Keratinocyte (primary cell): ENCODE measurements at regions not wholly inside any gene's neighbourhood (a gene's known extent, or its start where the extent isn't known, plus 50 kb on each side); places are given as distances from the start of the nearest gene placed in this dataset.

Experiments used
- DNase-seq: peaks from one replicate; pipeline ENCODE4 v3.0.0-alpha.2; 2011; ENCODE audit warnings: low read depth, missing footprints, low spot score
- FAIRE-seq: peaks from 2 replicates; lab custom pipeline; 2011; peaks lifted over from hg19 to GRCh38; lab: Jason Lieb, UNC
- H2AFZ ChIP-seq: 2 replicates; pipeline ENCODE4 v1.6.0; 2012; ENCODE audit warnings: low read length, control low read depth, inconsistent platforms; ENCODE audit not compliant: control insufficient read depth
- H3K27ac ChIP-seq: 2 replicates; pipeline ENCODE4 v1.5.1; 2011; ENCODE audit warnings: low read length; ENCODE audit not compliant: control insufficient read depth, insufficient read depth
- H3K27me3 ChIP-seq: 3 replicates; pipeline ENCODE4 v1.6.0; 2011; ENCODE audit warnings: low read length; ENCODE audit not compliant: control insufficient read depth, insufficient read depth; ENCODE audit errors: extremely low read depth
- H3K36me3 ChIP-seq, 2 experiments: 2 replicates in 1 of 2; 3 replicates in 1 of 2; pipeline ENCODE4 v1.5.1; 2011; ENCODE audit warnings: low read length in 2 of 2, mild to moderate bottlenecking in 1 of 2; ENCODE audit not compliant: control insufficient read depth in 2 of 2, insufficient read depth in 2 of 2; ENCODE audit errors: extremely low read depth in 1 of 2
- H3K4me1 ChIP-seq: 3 replicates; pipeline ENCODE4 v1.5.1; 2011; ENCODE audit warnings: low read length; ENCODE audit not compliant: control insufficient read depth, insufficient read depth; ENCODE audit errors: extremely low read depth
- H3K4me2 ChIP-seq: 3 replicates; pipeline ENCODE4 v1.6.0; 2011; ENCODE audit warnings: low read depth, low read length; ENCODE audit not compliant: control insufficient read depth, insufficient read depth; ENCODE audit errors: extremely low read depth
- H3K4me3 ChIP-seq, 3 experiments: fragments of 200-600 bp in 1 of 3; sonication (generic) in 1 of 3; 2 replicates in 2 of 3; 3 replicates in 1 of 3; pipeline ENCODE4 v1.5.1; 2011 to 2016; ENCODE audit warnings: low read length in 3 of 3, mild to moderate bottlenecking in 3 of 3, control low read depth in 2 of 3, inconsistent platforms in 1 of 3, low read depth in 1 of 3, mixed read lengths in 1 of 3, mixed run types in 1 of 3, moderate library complexity in 1 of 3; ENCODE audit not compliant: control insufficient read depth in 2 of 3, insufficient read depth in 2 of 3; ENCODE audit errors: extremely low read depth in 1 of 3
- H3K79me2 ChIP-seq: 2 replicates; pipeline ENCODE4 v1.6.0; 2012; ENCODE audit warnings: low read length; ENCODE audit not compliant: control insufficient read depth, insufficient read depth
- H3K9ac ChIP-seq: 3 replicates; pipeline ENCODE4 v1.6.0; 2011; ENCODE audit warnings: low read length; ENCODE audit not compliant: control insufficient read depth, insufficient read depth; ENCODE audit errors: extremely low read depth
- H3K9me1 ChIP-seq: 3 replicates; pipeline ENCODE4 v1.6.0; 2011; ENCODE audit warnings: low read length; ENCODE audit not compliant: control insufficient read depth, insufficient read depth; ENCODE audit errors: extremely low read depth
- H3K9me3 ChIP-seq: 2 replicates; pipeline ENCODE4 v1.5.1; 2012; ENCODE audit warnings: low read depth, low read length; ENCODE audit not compliant: control insufficient read depth
- H4K20me1 ChIP-seq: 3 replicates; pipeline ENCODE4 v1.6.0; 2011; ENCODE audit warnings: low read length; ENCODE audit not compliant: control insufficient read depth, insufficient read depth; ENCODE audit errors: extremely low read depth
- CTCF ChIP-seq, 3 experiments: IDR thresholded peaks in 1 of 3; conservative IDR thresholded peaks in 1 of 3; optimal IDR thresholded peaks in 1 of 3; 2 replicates in 2 of 3; 3 replicates in 1 of 3; pipeline versions ENCODE3 to v1.5.1; 2011; ENCODE audit warnings: low read length in 3 of 3, mild to moderate bottlenecking in 3 of 3, moderate library complexity in 2 of 3, control low read depth in 1 of 3, inconsistent platforms in 1 of 3; ENCODE audit not compliant: insufficient read depth in 2 of 3; ENCODE audit errors: extremely low read depth in 1 of 3
- EZH2 ChIP-seq: IDR thresholded peaks from one replicate; pipeline ENCODE4 v1.6.1; 2012; ENCODE audit warnings: inconsistent platforms, mild to moderate bottlenecking, low read length, moderate library complexity
- dilution Hi-C: fragments of 300-500 bp; cut with MboI; formaldehyde crosslinking; loops from one replicate; pipeline ENCODE4 v1.7.0; 2020; ENCODE audit warnings: low sequenced_read_pairs; ENCODE audit not compliant: extremely low pct_ligation_motif_present

- DNase-seq (no peak), FAIRE-seq (no peak)
- dilution Hi-C loops, result no loop called here
- Histone ChIP-seq H3K36me3 (no peaks in the 10 kb centered on the region), H3K27ac (no peak overlapping the region), H3K4me1 (no peaks in the 10 kb centered on the region), H4K20me1 (no peaks in the 10 kb centered on the region), H3K9me3 (no peaks in the 10 kb centered on the region), H3K9ac (no peak overlapping the region), H3K4me3 (no peak overlapping the region), H3K4me2 (no peak overlapping the region), H3K79me2 (no peaks in the 10 kb centered on the region), H3K9me1 (no peaks in the 10 kb centered on the region), H3K27me3 (no peaks in the 10 kb centered on the region), H2AFZ (no peak overlapping the region)
- TF ChIP-seq EZH2, result no peak
- no peak for TF ChIP-seq CTCF (optimal IDR thresholded peaks at IDR 0.05 in 1 of 3, IDR thresholded peaks at IDR 0.05 in 1 of 3, conservative IDR thresholded peaks at IDR 0.05 in 1 of 3; ENCODE audit: extremely low read depth in 1 of 3, insufficient read depth in 2 of 3, low read length in 3 of 3)
Observed at GRCh38 chr4:162700815-162701361, 465.8 kb downstream of the NAF1 start.

GRCh38 chr4:162700358-162700757, 466.3 kb downstream of the NAF1 start:
- H3K4me2 ChIP-seq, result no peak overlapping the region
- no peaks in the 10 kb centered on the region for H3K4me1 ChIP-seq
- DNase-seq (no peak), FAIRE-seq (no peak)
- no peaks in the 10 kb centered on the region for H3K27me3 ChIP-seq
- H3K9me1 ChIP-seq, result no peaks in the 10 kb centered on the region
- no peaks in the 10 kb centered on the region for H3K79me2 ChIP-seq
- dilution Hi-C loops, result no loop called here
- H3K36me3 ChIP-seq, result no peaks in the 10 kb centered on the region
- no peak overlapping the region for H3K27ac ChIP-seq
- H3K9ac ChIP-seq, result no peak overlapping the region
- TF ChIP-seq EZH2, result no peak
- no peak for TF ChIP-seq CTCF (optimal IDR thresholded peaks at IDR 0.05 in 1 of 3, IDR thresholded peaks at IDR 0.05 in 1 of 3, conservative IDR thresholded peaks at IDR 0.05 in 1 of 3; ENCODE audit: extremely low read depth in 1 of 3, insufficient read depth in 2 of 3, low read length in 3 of 3)
- H3K4me3 ChIP-seq, result no peak overlapping the region
- H2AFZ ChIP-seq, result no peak overlapping the region
- H4K20me1 ChIP-seq, result no peaks in the 10 kb centered on the region
- no peaks in the 10 kb centered on the region for H3K9me3 ChIP-seq
